AG08395 (cell line): ENCODE measurements at regions not wholly inside any gene's neighbourhood (a gene's known extent, or its start where the extent isn't known, plus 50 kb on each side); places are given as distances from the start of the nearest gene placed in this dataset.

Experiments used
- DNase-seq: peaks from one replicate; pipeline ENCODE4 v3.0.0; 2012; ENCODE audit warnings: mixed read lengths, low spot score

GRCh38 chr2:16817305-16818202, 151.9 kb upstream of the CYRIA start:
- DNase-seq, result no peak

- no peak for DNase-seq
Measured at GRCh38 chr2:16816522-16816921, 150.9 kb upstream of the CYRIA start.

- no peak for DNase-seq
Measured at GRCh38 chr2:16816016-16816415, 150.4 kb upstream of the CYRIA start.

GRCh38 chr2:16813593-16813992, 148.0 kb upstream of the CYRIA start:
- DNase-seq, result no peak

- no peak for DNase-seq
Measured at GRCh38 chr2:16798472-16798871, 132.8 kb upstream of the CYRIA start.

- no peak for DNase-seq
Measured at GRCh38 chr2:16791496-16791895, 125.9 kb upstream of the CYRIA start.

GRCh38 chr2:16785149-16785548, 119.5 kb upstream of the CYRIA start:
- no peak for DNase-seq

GRCh38 chr2:16784652-16785051, 119.0 kb upstream of the CYRIA start:
- no peak for DNase-seq

- no peak for DNase-seq
Measured at GRCh38 chr2:16777123-16777870, 111.7 kb upstream of the CYRIA start.

- no peak for DNase-seq
Measured at GRCh38 chr2:16775899-16776231, 110.2 kb upstream of the CYRIA start.

- no peak for DNase-seq
Measured at GRCh38 chr2:16774980-16775898, 109.6 kb upstream of the CYRIA start.

- DNase-seq, result no peak
Measured at GRCh38 chr2:16774091-16774490, 108.5 kb upstream of the CYRIA start.

- peak; percentile 54 for DNase-seq
Measured at GRCh38 chr2:16773080-16773713, 107.6 kb upstream of the CYRIA start.

- no peak for DNase-seq
Measured at GRCh38 chr2:16767789-16768476, 102.3 kb upstream of the CYRIA start.

GRCh38 chr2:16765356-16765755, 99.7 kb upstream of the CYRIA start:
- DNase-seq, result no peak

GRCh38 chr2:16764487-16764886, 98.9 kb upstream of the CYRIA start:
- DNase-seq, result no peak

- no peak for DNase-seq
Measured at GRCh38 chr2:16763493-16763899, 97.9 kb upstream of the CYRIA start.

GRCh38 chr2:16763056-16763455, 97.4 kb upstream of the CYRIA start:
- DNase-seq, result no peak

GRCh38 chr2:16760426-16760825, 94.8 kb upstream of the CYRIA start:
- DNase-seq, result no peak

GRCh38 chr2:16756831-16757644, 91.4 kb upstream of the CYRIA start:
- DNase-seq, result peak; percentile 83
